ENCODE measurements at regions not wholly inside any gene's neighbourhood (a gene's known extent, or its start where the extent isn't known, plus 50 kb on each side); places are given as distances from the start of the nearest gene placed in this dataset.

GRCh38 chr2:16791496-16791895 is 125.9 kb upstream of the CYRIA start:
- H3K36me3 ChIP-seq (ENCODE audit: control insufficient read depth, insufficient read depth, low read length) = no peaks in the 10 kb centered on the region

GRCh38 chr2:16785149-16785548 is 119.5 kb upstream of the CYRIA start:
- no peak overlapping the region for H3K9ac ChIP-seq
- no peak overlapping the region for H2AFZ ChIP-seq
- no peaks in the 10 kb centered on the region for H3K4me1 ChIP-seq
- no peak overlapping the region for H3K27ac ChIP-seq
- no peak overlapping the region for H3K4me2 ChIP-seq (ENCODE audit: low read length)
- H3K9me3 ChIP-seq (ENCODE audit: control insufficient read depth, low read length) = no peaks in the 10 kb centered on the region
- no peak overlapping the region for H3K4me3 ChIP-seq (ENCODE audit: low read depth, low read length)
- H3K79me2 ChIP-seq = no peaks in the 10 kb centered on the region
- H3K27me3 ChIP-seq (ENCODE audit: control insufficient read depth, insufficient read depth, low read length) = no peaks in the 10 kb centered on the region
- no peaks in the 10 kb centered on the region for H3K36me3 ChIP-seq (ENCODE audit: control insufficient read depth, insufficient read depth, low read length)
- TF ChIP-seq CTCF (IDR thresholded peaks at IDR 0.05) = no peak

More at GRCh38 chr2:16791496-16791895, 125.9 kb upstream of the CYRIA start:
- Histone ChIP-seq H3K9ac (no peak overlapping the region), H3K27me3 (ENCODE audit: control insufficient read depth, insufficient read depth, low read length) (no peaks in the 10 kb centered on the region), H3K4me1 (no peaks in the 10 kb centered on the region), H3K4me2 (ENCODE audit: low read length) (no peak overlapping the region), H3K4me3 (ENCODE audit: low read depth, low read length) (no peak overlapping the region), H2AFZ (no peak overlapping the region), H3K9me3 (ENCODE audit: control insufficient read depth, low read length) (no peaks in the 10 kb centered on the region), H3K79me2 (no peaks in the 10 kb centered on the region), H3K27ac (no peak overlapping the region)
- TF ChIP-seq CTCF (IDR thresholded peaks at IDR 0.05) = no peak

GRCh38 chr2:16784652-16785051 is 119.0 kb upstream of the CYRIA start:
- H3K9ac ChIP-seq = no peak overlapping the region
- no peaks in the 10 kb centered on the region for H3K79me2 ChIP-seq
- H3K27me3 ChIP-seq (ENCODE audit: control insufficient read depth, insufficient read depth, low read length) = no peaks in the 10 kb centered on the region
- no peak overlapping the region for H2AFZ ChIP-seq
- H3K27ac ChIP-seq = no peak overlapping the region
- no peak overlapping the region for H3K4me3 ChIP-seq (ENCODE audit: low read depth, low read length)
- H3K4me1 ChIP-seq = no peaks in the 10 kb centered on the region
- H3K36me3 ChIP-seq (ENCODE audit: control insufficient read depth, insufficient read depth, low read length) = no peaks in the 10 kb centered on the region
- no peaks in the 10 kb centered on the region for H3K9me3 ChIP-seq (ENCODE audit: control insufficient read depth, low read length)
- TF ChIP-seq CTCF (IDR thresholded peaks at IDR 0.05) = no peak
- no peak overlapping the region for H3K4me2 ChIP-seq (ENCODE audit: low read length)

- Histone ChIP-seq H3K4me2 (ENCODE audit: low read length) (no peak overlapping the region), H3K27me3 (ENCODE audit: control insufficient read depth, insufficient read depth, low read length) (no peaks in the 10 kb centered on the region), H3K27ac (no peak overlapping the region), H3K79me2 (no peaks in the 10 kb centered on the region), H3K9ac (no peak overlapping the region), H3K4me1 (no peaks in the 10 kb centered on the region), H3K4me3 (ENCODE audit: low read depth, low read length) (no peak overlapping the region), H3K9me3 (ENCODE audit: control insufficient read depth, low read length) (no peaks in the 10 kb centered on the region), H3K36me3 (ENCODE audit: control insufficient read depth, insufficient read depth, low read length) (no peaks in the 10 kb centered on the region), H2AFZ (no peak overlapping the region)
- no peak for TF ChIP-seq CTCF (IDR thresholded peaks at IDR 0.05)
These were observed 111.7 kb upstream of the CYRIA start for GRCh38 chr2:16777123-16777870.

GRCh38 chr2:16775899-16776231 is 110.2 kb upstream of the CYRIA start:
- no peaks in the 10 kb centered on the region for H3K9me3 ChIP-seq (ENCODE audit: control insufficient read depth, low read length)
- no peaks in the 10 kb centered on the region for H3K27me3 ChIP-seq (ENCODE audit: control insufficient read depth, insufficient read depth, low read length)
- no peak overlapping the region for H2AFZ ChIP-seq
- H3K79me2 ChIP-seq = no peaks in the 10 kb centered on the region
- H3K4me1 ChIP-seq = no peaks in the 10 kb centered on the region
- H3K9ac ChIP-seq = no peak overlapping the region
- no peak overlapping the region for H3K4me2 ChIP-seq (ENCODE audit: low read length)
- H3K36me3 ChIP-seq (ENCODE audit: control insufficient read depth, insufficient read depth, low read length) = no peaks in the 10 kb centered on the region
- H3K27ac ChIP-seq = no peak overlapping the region
- no peak overlapping the region for H3K4me3 ChIP-seq (ENCODE audit: low read depth, low read length)
- no peak for TF ChIP-seq CTCF (IDR thresholded peaks at IDR 0.05)

Data from parathyroid adenoma (tissue), 2 donors.